GM19372 (cell line): ENCODE measurements at regions not wholly inside any gene's neighbourhood (a gene's known extent, or its start where the extent isn't known, plus 50 kb on each side); places are given as distances from the start of the nearest gene placed in this dataset.
"Not testable (repeated sequence)": the region's sequence is repeated elsewhere in the genome, so short reads cannot be mapped to it uniquely, and the experiment has no call there.

Source experiments
- ATAC-seq: cut with Tn5 transposase; IDR thresholded peaks from one replicate; pipeline ENCODE4 v1.9.1; 2021; ENCODE audit warnings: mild to moderate bottlenecking, low read depth, moderate library complexity; ENCODE audit not compliant: unreplicated experiment

DNA sequence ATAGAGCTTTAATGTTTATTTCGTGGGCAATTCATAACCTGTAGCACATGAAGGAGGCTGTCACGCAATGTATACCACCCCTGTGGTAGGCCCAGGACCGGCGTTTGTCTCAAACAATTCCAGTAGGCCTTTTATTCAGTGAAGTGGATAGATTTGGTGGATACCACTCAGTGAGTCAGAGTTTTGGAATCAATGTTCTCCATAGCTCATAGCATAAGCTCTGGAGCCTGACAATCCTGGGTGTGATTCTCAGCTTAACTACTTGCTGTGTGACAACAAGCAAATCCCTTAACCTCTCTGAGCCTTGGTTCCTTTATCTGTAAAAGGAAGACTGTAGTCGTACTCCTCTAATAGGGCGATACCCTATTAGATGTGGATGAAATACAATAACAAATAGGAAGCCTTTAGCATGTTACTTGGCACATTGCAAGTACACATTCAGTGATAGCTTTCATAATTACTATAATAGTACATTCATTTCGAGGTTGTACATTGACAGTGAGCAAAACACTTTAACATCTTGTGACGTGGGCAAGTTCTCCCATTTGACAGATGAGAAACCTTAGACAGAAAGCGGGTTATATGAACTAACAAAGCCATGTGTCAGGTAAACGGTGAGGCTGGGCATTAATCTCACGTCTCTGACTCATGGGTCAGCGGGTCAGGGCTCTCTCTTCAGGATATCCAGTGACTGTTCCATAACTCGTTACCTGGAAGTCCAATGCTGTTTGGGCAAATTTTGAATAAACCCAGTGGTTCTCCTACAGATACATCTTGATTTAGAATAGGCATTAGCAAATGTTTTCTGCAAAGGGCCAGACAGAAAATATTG, 130.8 kb downstream of the C9orf152 start:
- ATAC-seq, result no peak

DNA sequence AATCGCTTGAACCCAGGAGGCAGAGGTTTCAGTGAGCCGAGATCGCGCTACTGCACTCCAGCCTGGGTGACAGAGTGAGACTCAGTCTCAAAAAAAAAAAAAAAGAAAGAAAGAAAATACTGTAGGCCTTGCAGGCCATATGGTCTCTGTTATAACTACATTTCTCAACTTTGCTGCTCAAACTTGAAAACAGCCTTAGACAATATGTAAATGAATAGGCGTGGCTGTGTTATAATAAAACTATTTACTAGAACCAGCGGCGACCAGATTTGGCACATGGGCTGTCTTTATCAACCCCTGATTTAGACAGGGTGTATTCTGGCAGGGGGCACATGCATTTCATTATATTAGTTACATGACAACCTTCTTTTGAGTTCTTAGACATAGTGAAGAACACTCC, 130.0 kb downstream of the C9orf152 start:
- ATAC-seq, result no peak

DNA sequence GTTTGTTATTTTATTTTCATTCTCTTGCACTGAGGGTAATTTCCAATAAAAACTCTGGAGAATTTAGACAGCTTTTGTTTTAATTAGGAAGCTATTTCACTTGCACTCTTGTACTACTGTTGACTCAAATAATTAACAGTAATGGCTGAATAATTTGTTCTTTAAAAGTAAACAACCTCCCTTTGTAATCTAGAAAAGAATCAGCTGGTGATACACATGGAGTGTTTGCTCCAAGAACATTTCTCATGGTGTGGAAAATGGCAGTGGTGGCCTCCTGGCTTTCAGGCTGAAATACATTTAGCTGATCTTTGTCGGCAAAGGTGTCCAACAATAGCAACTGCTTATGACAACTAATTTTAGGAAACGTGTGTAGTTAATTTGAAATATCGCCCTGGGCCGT, 129.4 kb downstream of the C9orf152 start:
- no peak for ATAC-seq

DNA sequence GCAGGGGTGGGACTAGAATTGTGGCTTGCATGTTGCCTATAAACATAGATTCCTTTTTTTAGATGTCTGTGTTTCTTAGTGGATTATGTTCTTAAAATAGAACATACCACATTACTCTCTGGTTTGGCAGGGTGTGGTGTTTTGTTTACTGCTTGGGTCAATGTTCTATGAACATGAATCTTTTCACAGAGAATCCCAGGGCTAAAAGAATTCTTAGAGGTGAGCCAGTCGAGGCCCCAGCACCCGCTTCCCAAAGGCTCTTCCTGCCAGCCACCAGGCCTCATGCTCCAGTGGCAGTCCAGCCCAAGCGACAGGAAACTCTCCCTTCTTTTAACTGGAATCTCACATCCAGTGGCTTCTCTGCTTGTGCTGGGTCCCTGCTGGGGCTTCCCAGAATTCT, 126.6 kb downstream of the C9orf152 start:
- ATAC-seq, result no peak

DNA sequence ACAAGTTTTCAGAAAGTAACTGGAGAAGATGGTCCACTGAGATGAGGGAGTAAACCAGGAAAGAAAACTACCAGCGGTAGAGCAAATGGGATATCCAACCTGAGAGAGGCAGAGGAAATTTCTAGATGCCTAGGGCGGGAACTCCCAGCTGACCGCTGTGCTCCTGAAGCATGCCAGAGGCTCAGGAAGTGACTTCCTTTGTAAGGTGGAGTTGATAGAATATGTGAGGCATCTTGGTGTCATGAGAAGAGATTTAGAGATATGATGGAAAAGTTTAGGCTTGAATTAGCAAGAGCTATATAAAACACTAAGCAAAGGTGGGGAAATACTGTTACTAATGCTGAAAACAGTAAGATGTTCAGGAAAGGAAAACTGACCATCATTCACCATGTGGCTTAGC, 124.1 kb downstream of the C9orf152 start:
- ATAC-seq, result no peak

DNA sequence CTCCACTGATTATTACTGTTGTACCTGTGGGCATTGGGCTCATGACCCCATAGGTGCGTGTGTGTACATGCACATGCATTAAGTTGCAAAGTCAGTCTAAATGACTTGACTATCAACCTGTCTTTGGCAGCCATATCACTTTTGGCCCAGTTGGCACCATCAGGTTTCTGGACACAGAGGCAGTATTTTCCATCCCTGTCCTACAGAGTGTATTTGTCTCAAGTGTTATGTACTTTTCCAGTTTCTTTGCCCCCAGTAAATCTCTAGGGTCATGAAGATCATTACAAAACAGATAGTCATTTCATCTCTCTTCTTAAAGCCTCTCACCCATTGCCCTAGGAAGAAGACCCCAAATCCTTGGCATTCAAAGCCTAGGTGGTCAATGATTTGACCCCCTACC, 121.4 kb downstream of the C9orf152 start:
- no peak for ATAC-seq

DNA sequence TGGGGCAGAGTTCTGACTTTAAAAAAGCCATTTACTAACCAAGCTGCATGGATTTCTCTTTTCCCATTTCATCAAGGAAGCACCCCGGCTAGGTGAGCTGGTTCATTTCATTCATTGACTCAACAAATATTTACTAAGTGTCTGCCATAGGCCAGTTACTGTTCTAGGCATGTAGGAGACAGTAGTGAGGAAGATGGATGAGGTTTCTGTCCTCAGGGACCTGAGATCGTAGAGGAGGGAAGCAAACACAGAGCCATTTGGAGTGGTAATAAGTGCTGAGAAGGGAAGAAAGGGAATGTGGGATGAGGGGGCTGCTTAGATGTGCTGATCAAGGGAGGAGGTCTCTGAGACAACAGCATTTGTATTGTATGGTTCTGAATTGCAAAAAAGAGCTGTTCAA, 120.4 kb downstream of the C9orf152 start:
- no peak for ATAC-seq

DNA sequence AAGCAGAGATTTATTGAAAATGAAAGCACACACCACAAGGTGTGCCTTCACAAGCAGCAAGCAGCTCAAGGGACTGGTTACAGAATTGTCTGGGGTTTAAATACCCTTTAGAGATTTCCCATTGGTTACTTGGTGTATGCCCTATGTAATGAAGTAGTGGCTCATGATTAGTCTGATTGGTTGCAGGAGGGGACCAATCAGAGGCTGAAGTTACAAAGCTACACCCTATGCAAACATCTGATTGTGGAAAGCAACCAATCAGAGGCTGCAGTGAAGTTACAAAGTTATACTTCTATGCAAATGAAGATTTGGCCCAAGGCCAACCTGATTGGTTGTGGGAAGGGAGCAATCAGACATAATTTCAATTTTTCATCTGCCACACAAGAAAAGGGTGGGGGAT, 119.9 kb downstream of the C9orf152 start:
- ATAC-seq, result no peak

DNA sequence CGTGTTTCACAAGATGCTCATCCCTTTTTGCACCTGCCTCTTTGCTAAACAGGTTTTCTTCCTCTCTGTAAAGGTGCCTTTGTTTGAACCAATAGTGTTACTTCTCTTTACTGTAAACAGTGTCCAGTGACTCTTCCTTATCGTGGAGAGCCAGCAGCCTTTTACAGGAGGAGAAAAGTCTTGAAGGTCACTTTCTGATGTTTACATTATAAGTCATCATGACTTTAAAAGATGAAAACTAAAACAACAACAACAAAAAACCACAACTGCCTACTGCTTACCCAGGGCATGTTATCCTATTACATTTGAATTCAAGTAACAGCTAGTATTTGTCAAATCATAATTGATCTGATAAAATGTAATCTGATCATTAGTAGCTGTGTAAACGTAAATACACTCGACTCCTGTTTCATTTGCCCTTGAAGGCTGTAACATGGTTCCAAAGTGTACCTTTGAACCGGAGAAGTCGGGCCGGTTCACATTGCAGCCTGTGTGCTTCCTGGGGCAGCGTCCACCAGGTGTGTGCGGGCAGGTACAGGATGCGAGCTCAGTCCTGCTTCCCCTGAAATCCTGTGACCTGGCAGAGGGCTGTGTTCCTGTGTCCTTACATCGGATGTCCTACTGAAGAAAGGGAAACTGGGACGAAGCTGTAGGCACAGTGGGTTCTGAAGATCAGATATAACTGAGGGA, 118.1 kb downstream of the C9orf152 start:
- no peak for ATAC-seq

DNA sequence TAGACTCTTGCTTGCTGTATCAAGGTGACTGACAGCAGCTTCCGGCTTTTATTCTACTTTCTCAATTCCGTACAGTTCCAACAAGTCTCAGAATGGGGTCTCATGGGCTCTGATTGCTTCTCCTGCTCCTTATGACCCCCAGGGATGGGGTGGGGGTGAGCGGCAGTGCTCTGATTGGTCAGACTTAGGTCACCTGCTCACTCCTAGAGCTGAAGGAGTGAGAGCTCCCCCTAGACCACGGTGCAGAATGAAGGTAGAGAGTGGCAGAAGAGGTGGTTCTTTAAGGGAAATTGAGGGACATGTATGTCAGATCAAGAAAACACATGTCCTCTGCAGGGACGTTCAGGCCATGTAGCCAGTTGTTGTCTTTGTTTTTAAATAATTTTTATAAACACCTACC, 115.2 kb downstream of the C9orf152 start:
- ATAC-seq, result no peak

DNA sequence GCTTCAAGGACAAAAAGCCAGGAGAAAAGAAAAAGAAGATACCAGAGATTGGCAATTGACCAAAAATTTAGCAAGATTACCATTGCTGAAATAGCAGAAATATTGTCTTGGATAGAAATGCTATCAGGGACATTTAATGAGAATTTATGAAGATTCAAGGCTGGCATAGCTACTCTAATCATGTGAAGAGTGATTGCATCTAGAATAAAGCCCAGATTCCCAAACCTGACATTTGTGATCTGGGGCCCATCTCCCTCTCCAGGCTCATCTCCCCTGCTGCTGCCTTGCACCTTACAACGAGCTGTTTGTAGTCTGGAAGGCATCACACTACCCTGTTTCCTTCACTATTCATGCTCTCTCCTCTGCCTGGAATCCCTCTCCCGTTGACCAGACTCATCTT, 114.5 kb downstream of the C9orf152 start:
- no peak for ATAC-seq

DNA sequence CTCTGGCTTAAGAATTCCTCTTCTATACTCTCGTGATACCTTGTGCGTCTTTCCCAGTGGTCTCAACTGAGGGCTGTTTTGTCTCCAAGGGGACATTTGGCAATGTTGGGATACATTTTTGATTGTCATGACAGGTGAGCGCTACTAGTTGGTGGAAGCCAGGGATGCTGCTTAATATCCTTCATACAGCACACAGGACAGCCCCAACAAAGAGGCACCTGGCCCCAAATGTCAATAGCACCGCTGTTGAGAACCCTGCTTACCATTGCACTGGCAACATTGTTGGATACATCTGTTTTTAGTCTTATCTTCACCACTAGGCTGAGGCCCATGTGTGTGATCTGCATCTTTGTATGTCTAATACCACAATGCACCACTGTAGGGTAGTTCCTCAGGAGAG, 114.1 kb downstream of the C9orf152 start:
- ATAC-seq, result no peak

DNA sequence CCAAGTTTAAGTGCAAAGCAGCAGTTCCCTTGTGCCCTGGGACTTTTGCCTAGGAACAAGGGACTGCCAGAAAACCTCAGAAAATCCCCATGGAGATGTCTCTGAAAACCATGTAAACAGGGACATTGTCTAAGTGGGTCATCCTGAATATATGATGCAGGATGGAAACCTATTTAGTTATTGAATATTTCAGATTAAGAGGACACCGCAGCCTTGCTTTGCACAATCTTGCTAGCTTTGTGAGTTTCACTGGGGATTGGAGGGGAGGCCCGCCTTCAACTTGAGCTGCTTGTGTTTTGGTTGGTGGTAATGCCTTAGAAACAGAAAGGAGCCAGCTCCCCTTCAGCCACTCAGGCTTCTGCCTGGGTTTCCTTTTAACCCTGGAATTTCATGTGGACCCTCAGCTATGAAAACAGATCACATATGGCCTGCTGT, 112.8 kb downstream of the C9orf152 start:
- no peak for ATAC-seq

DNA sequence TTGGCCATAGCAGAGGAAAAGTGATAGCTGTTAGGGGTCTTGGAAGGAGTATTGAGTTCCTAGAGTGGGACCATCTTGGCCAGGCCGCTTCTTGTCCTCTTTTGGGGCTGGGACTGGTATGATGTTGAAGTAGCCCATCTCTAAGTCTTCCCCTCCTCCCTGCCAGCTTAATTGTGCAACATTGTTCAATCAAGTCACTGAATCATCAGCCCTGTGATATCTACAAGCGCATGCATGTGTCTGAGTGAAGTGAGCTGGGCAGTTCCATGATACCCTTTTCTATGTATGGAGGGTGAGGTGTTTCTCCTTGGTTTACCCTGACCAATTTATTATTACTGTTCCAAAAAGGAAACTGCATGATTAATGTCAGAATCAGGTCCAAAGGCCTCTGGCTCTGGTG, 112.2 kb downstream of the C9orf152 start:
- no peak for ATAC-seq

DNA sequence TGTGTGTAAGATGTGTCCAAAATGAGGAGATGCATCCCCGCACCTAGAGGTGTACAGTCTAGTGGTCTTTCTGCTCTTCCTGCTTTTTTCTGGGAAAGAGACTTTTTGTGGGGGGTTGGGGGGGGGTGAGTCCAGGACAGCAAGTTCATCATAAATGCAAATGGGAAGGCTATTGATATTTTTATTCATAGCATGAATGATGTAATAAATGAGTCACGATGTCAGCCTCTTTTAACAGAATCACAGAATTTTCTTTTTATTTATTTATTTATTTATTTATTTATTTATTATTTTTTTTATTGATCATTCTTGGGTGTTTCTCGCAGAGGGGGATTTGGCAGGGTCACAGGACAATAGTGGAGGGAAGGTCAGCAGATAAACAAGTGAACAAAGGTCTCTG, 111.3 kb downstream of the C9orf152 start:
- ATAC-seq, result not testable (repeated sequence)

DNA sequence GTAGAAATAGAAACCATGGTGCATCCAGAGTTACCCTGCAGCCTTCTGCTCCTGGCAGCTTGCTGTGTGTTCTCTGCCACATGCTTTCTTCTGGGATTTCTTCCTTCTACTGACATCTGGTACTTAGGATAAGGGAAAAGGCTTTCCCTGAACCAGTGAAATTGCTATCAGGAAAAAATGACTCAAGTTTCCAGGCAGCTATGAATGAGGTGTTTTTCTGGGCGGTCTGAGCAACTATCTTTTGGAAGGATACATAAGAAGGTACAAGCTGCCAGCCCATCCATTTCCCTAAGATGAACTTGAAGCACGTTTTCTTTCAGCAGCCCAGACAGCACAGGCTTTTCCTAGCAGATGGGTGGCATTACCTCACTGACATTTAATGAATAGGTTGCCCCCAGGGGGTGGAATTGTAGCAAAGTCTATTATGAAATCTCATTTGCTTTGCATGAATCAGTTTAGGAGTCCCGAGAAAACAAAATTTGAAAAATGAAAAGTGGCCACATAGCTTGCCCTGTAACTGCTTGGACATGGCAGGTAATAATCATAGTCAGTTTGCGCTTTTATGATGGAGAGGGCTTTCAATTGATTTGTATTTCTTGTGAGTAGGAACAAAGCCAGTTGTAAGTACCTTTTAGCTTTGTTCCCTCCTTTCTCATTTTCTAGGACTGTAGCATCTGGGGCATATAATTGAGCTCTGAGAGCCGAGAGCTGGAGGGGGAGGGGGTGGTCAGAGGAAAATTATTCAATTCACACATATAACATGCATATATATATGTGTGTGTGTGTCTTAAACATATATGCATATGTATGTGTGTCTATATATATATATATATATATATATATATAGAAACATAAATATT, 108.5 kb downstream of the C9orf152 start:
- ATAC-seq, result no peak

DNA sequence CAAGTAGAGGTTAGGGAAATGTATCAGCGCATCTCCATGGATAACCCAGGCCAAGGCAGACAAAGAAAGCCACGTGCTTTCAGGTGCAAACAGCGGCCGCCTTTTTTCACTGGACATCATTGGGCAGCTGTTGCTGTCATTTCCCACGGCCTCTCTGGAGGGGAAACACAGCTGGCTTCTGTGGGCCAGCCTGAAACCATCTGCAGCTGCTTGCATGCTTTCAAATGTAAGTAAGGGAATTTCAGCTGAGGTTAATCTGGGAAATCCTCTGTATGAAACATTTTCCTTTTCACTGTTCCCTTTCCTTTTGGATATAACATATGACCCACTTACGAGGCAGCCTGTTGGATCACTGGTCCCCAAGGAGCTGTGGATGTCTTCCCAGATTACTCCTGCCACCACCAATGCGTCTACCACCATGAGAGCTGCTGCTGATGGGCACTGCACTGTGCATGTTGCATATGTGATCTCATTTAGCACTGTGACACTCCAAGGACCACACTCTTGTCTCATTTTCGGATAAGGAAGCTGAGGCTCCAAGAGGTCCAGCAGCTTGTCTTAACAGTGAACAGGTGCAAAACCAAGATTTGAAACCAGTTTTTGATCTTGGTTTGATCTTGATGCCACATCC, 106.3 kb downstream of the C9orf152 start:
- peak; percentile 82 for ATAC-seq

DNA sequence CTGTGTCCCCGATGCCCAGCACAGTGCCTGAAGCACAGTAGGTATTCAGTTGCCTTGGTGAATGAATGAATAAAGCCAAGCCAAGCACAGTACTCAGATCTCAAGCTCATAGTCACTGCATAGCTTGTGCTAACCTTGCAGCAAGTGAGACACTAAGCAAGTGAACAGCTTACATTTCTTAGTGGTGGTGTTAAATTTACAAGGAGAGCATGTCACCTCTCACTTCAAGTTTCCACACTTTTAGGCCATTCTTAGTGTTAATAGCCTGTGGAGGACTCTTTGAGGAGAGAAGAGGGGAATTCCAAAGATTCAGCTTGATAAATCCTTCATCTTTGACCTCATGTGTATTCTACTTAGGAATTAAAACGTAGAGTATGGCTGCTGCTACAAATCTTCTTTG, 104.7 kb downstream of the C9orf152 start:
- no peak for ATAC-seq

DNA sequence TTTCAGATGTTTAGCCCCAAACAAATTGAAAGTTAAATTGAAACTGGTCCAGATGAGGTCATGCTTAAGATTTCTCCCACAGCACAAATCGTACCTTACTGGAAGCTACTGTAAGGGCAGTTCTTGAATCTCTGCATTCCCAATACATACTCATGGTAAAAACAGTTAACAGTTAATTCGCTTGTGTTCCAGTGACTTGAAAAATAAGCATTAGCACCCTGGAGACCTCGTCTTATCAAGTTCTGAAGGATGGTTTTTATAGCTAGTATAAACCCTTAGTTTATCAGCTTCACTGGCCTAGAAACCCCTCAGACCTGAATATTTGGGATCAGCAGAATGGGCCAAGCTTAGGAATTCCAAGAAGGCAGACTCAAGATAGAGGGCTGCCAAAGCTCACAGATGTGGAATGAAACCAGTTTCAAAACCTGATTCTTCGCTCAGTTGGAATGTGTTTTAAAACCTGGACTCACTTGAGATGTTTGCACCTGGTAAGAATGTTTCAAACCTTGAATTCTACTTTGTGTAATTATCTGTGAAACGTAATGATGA, 103.6 kb downstream of the C9orf152 start:
- ATAC-seq, result no peak

DNA sequence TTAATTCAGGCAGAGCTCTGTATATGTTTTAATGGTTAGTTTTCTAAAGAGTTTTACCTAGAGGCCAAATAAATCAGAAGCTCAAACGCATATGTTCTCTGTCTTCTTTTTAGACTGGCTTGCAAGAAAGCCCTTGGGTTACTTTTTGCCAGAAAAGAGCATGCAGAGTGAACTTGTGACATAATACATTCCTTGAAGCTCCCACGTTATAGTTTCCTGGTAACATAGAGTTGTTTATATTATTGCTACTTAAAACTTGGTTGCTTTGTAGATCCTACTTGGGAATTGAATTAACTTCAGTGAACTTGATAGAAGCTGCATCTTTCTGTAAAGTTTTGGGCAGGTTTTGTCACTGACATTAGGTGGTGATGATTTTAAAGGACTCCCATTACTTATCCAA, 102.9 kb downstream of the C9orf152 start:
- no peak for ATAC-seq
